HG03342 (cell line): ENCODE measurements at regions not wholly inside any gene's neighbourhood (a gene's known extent, or its start where the extent isn't known, plus 50 kb on each side); places are given as distances from the start of the nearest gene placed in this dataset.

Experiments
- ATAC-seq: cut with Tn5 transposase; IDR thresholded peaks from one replicate; pipeline ENCODE4 v1.9.1; 2021; ENCODE audit warnings: mild to moderate bottlenecking, moderate library complexity; ENCODE audit not compliant: unreplicated experiment

DNA sequence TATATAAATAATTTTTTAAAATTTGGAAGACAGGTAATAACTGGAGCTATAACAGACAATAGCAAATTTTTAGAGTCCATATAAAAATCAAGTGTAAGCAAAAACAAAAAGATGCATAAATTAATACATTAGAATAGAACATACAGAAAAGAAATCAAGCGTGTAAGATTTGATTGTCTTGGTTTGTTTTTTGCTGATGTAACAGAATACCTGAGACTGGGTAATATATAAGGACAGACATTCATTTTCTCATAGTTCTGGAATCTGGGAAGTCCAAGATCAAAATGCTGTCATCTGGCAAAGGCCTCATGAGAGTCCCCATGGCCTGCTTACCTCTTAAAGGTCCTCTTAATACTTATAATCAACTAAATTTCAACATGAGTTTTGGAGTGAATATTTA is 1010.1 kb downstream of the CDH18 start:
- no peak for ATAC-seq

DNA sequence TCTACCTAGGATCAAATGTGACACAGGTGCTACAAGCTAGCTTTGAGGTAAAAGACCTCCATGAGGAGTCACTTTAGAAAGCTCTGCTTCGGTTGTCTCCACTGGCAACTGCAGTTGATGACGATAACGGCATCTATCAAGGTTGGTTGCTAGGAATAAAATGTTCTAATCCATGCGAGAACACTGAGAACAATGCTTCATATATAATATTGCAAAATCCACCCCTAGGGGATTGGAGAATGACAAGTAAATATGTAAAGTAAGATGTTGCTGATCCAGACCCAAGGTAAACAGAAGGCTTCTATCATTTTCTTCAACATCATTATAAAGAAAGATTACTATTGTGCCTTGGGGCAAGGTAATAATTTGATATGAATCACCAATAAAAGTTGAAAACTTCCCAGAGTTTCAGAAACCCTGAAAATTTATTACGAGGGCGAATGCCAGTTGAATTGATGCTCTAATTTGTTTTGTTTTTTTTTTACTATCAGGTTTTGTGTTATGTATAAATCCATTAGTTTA is 1003.4 kb downstream of the CDH18 start:
- ATAC-seq: no peak

GRCh38 chr5:18985171-18985758 is 1002.7 kb downstream of the CDH18 start:
- no peak for ATAC-seq

DNA sequence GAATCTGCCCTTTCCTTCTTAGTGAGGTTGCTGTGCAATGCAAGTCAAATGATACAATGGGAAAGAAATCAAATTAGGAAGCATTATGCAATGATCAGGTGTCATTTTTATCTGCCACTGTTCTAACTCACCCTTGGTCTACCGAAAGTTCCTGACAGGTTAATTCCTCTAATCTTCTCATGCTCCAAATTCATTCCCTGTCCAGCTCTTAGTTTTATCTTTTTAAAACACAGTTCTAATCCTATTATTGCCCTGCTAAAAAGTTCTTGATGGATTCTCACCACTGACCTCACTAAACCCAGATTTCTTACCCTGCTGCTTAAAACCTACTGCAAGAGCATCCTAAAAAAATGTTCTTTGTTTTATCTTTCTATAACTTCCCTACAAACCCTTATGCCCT is 1000.9 kb downstream of the CDH18 start:
- ATAC-seq: no peak

GRCh38 chr5:18990852-18991251 is 997.1 kb downstream of the CDH18 start:
- no peak for ATAC-seq

- no peak for ATAC-seq
Observed at GRCh38 chr5:18992264-18992663, 995.7 kb downstream of the CDH18 start.

GRCh38 chr5:18999478-18999877 is 988.5 kb downstream of the CDH18 start:
- no peak for ATAC-seq

DNA sequence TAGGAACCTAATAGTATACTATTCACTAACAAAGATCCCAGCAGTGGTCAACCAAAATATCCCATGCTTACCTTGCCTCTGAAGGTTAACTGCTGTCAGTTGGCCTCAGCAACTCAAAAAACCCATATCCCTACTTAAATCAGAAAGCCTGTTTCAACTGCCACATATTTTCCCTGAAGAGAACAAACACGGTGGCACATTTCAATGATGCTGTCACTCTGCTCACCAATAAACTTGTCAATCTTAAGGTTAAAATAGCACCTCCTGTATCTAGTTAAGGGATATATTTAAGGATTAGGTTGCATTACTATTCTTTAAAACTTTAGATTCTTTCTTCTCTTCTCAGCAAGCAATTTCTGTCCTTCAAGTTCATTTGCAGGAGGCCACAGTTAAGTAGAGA is 986.9 kb downstream of the CDH18 start:
- ATAC-seq: no peak

DNA sequence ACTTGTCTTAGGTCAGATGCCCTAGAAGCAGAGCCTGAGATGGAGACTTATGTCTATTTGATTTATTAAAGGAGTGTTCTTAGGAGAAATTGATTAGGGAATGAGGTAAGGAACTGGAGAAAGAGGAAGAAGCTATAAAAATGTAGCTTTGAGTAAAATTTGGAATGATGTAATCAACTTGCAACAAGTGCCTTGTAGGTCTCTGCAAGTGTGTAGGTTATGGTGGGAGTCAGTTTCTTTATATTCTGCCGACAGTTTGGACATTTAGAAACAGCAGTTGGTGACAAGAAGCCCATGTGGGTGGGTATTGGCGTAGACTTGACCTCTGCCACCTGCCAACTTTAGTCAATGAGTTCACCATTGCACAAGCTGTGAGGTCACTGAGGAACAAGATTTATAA is 986.5 kb downstream of the CDH18 start:
- ATAC-seq: no peak

- no peak for ATAC-seq
Observed at GRCh38 chr5:19002111-19002510, 985.9 kb downstream of the CDH18 start.

- ATAC-seq: no peak
Observed at GRCh38 chr5:19018822-19019221, 969.2 kb downstream of the CDH18 start.

- ATAC-seq: no peak
Observed at GRCh38 chr5:19031491-19031890, 956.5 kb downstream of the CDH18 start.

DNA sequence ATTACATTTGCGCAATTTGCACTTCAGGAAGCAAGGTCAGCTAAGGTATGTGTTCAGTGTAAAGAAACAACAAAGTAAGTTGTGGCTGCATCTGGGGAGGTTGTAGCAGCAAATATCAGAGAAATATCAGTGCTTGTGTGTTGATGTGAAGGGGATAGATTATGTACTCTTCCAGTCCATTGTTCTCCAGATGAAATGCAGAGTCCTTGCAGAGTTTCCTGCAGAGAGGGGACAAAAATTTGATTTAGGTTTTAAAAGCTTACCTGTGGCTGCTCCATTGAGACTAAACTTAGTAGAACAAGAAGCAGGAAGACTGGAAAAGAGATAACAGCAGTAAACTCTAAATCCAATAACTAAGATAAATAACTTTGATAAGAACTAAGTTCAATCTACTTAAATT is 952.2 kb downstream of the CDH18 start:
- no peak for ATAC-seq

DNA sequence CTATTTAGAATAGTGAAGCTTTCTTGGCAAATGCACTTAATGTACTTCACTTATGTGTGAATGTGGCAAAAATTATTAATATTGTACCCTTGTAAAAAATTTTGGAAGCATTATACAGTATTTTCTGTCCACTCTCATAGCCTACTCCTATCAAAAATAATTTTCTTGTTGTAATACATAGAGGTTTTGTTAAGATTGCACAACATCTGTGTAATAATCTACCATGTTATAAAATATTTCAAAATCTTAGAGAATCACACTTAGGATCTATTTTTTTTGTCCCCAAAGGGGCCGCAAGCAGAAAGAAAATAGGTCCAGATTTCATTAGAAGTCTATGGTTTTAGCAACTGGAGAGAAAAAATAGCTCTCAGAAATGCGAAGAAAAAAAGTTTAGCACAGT is 945.9 kb downstream of the CDH18 start:
- no peak for ATAC-seq

DNA sequence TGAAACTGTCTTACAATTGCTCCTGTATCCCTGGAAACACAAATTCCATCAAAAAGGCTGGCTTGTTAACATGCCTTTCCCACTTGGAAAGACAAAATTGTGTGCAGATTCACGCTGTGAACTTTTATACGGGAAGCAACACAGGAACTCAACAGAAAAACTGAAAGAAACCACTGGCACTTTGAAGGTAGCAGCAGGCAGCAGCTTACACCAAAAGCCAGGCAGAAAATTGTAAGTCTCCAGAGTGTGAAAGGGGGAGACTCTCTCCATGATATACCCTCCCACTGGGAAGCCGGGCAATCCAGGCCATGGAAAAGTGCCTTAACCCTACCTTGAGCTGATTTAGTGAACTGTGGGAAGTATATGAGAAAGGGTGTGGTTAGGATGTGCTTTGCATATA is 943.7 kb downstream of the CDH18 start:
- ATAC-seq: no peak

GRCh38 chr5:19044931-19045695 is 942.9 kb downstream of the CDH18 start:
- ATAC-seq: no peak

GRCh38 chr5:19047277-19047676 is 940.7 kb downstream of the CDH18 start:
- ATAC-seq: no peak

- ATAC-seq: no peak
Observed at GRCh38 chr5:19048726-19049125, 939.3 kb downstream of the CDH18 start.

- no peak for ATAC-seq
Observed at GRCh38 chr5:19058216-19058615, 929.8 kb downstream of the CDH18 start.

DNA sequence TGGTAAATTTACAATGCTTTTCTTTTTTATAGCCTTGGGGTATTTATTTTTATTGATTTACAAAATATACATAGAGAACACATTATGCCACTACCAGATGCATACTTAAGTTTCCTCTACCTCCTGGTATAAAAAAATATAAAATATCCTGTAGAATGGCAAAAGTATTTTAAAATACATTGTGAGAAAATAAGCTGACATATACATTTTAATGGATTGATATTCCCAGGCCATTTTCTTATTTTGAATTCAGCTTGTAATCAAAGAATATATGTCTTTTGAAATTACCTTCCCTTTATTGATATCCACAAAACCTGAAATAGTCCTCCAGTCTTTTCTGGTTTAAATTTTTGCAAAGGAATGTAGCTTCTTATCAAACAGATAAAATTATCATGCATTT is 923.9 kb downstream of the CDH18 start:
- no peak for ATAC-seq

- ATAC-seq: no peak
Observed at GRCh38 chr5:19067741-19068140, 920.3 kb downstream of the CDH18 start.

DNA sequence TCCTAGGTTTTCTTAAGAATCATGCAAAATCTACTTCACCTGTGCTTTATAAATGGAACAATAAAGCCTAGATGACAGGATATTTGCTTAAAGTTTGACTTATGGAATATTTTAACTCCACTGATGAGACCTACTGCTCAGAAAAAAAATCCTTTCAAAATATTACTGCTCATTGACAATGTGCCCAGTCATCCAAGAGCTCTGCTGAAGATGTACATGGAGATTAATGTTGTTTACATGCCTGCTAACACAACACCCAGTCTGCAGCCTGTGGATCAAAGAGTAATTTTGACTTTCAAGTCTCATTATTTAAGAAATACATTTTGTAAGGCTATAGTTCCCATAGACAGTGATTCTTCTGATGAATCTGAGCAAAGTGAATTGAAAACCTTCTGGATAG is 889.6 kb downstream of the CDH18 start:
- no peak for ATAC-seq

- no peak for ATAC-seq
Observed at GRCh38 chr5:19099195-19099594, 888.8 kb downstream of the CDH18 start.
